Posterior cingulate gyrus (tissue), 11 donors: ENCODE measurements at regions not wholly inside any gene's neighbourhood (a gene's known extent, or its start where the extent isn't known, plus 50 kb on each side); places are given as distances from the start of the nearest gene placed in this dataset.
A peak's percentile ranks its signal among the peaks of the same experiment; 100 is the strongest.
"Not testable (repeated sequence)": the region's sequence is repeated elsewhere in the genome, so short reads cannot be mapped to it uniquely, and the experiment has no call there.

ENCODE experiments used
- DNase-seq, 10 donors: peaks; one replicate each; pipeline versions ENCODE4 v3.0.0 to v3.0.0-alpha.2; 2020 to 2021; ENCODE audit warnings: mixed read lengths in 3 of 10
- intact Hi-C: fragments of 100-400 bp; cut with DNase I; formaldehyde crosslinking; loops from one replicate; pipeline ENCODE4 v1.15.1; 2023

DNA sequence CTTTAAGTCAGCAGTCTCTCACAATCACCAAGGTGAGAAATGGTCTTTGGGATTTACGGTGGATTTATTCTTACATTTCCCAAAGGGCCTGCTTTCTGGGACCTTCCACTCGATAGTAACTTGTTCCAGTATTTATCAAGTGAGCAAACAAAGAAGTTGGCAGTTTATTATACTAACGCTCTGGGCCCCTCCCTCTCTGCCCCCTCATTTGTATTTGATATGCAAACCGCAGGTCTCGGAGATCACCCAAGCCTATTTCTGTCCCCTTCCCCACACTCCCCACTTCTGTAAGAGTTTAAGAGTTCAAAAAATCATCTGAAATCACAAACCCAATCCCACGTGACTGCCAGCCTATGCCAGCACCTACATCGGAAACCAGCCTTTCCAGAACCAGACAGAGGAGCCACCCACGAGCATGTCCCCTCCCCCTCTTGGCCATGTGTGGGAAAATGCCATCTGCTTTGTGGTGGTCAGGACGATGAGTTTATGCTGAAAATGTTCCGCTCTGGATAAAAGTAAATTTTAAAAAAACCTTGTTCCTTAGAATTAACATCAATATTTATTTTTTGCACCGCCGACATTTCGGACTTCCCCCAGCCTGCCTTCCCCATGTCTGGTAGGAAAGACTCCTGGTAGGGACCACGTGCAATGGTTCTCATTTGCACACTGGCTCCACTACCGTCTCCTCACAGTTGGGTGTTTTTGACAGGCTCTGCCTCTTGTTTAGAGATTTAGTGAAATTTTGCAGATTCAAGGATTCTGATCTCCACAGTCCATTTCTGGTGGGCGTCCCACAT is 281.0 kb downstream of the TFAP2C start:
- intact Hi-C loops: no loop called here
- DNase-seq: no peak

DNA sequence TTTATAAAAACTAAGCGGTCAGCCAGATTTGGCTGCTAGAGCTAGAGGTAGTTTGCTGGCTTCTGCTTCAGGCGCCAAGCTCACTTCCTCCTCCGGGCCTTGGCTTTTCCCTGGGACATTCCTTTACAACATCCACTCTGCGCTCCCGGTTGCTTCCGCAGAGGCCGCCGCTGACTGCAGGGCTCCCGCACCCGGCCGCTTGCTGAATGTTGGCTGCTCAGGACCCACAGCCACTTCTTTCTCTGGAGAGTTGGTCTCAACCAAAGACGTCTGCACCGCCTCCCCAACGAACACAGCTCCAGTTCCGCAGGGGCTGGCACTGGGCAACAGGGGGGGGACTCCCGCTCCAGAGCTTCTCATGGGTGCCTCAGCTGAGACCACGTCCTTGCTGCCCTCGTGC is 282.8 kb downstream of the TFAP2C start:
- intact Hi-C loops: no loop called here
- peak in 1 of 10 donors; percentile 32 for DNase-seq

DNA sequence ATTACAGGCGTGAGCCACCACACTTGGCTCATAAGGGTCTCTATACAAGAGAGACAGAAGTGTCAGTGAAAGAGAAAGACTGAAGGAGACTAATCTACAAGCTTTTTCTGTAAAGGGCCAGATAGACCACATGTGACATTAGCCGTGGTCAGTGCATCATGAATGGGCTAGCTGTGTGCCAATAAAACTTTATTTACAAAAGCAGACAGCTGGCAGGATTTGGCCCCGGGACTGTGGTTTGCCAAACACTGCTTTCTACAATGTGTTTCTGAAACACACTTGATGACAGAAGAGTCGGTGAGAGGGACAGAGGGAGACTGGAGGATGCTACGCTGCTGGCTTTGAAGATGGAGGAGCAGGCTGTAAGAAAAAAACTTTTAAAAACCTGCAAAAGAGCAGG is 285.4 kb downstream of the TFAP2C start:
- DNase-seq: peak in 1 of 10 donors; percentile 22
- intact Hi-C loops: no loop called here

DNA sequence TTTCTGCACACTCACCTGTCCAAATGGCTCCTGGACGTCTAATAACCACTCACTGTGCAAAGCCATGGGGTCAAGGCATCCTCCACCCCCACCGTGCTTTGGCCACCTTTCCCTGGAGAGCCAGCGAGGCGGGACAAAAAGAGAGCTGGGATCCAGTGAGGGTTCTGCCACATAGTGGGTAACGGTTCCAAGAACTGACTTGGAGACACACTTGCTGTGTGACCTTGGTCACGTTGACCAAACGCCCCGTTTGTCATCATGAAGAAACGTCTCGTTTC is 287.2 kb downstream of the TFAP2C start:
- intact Hi-C loops: no loop called here
- DNase-seq: peak in 1 of 10 donors; percentile 37

DNA sequence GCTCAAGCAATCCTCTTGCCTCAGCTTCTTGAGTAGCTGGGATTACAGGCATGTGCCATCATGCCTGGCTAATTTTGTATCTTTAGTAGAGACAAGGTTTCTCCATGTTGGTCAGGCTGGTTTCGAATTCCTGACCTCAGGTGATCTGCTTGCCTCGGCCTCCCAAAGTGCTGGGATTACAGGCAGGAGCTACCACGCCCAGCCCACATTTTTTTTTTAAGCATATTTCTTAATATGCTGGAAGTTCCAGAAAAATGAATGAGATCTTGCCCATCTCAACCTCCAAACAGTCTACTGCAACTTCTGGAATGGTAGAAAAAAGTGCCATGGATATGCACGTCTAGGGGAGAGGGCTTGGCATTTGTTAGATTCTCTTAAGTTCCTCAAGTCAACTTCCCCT is 290.9 kb downstream of the TFAP2C start:
- DNase-seq, intact Hi-C loops: not testable (repeated sequence)

DNA sequence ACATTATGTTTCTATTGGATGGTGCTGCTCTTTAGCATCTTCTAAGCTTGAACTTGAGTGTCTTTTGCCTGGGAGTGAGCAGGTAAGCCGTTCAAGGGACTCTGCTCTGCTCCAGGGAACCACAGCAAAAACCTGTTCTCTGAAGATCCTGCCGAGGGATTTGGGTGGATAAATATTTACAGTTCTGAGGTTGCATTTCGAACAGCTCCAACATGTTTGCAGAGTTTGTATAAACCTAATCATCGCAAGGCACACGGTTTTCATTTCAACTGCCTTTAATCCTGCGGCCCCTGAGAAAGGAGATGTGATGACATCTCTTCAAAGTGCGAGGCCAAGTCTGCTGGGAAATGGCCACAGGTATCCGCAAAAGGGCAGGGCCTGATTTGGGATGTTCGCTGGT is 293.4 kb downstream of the TFAP2C start:
- DNase-seq: no peak
- intact Hi-C loops: no loop called here

DNA sequence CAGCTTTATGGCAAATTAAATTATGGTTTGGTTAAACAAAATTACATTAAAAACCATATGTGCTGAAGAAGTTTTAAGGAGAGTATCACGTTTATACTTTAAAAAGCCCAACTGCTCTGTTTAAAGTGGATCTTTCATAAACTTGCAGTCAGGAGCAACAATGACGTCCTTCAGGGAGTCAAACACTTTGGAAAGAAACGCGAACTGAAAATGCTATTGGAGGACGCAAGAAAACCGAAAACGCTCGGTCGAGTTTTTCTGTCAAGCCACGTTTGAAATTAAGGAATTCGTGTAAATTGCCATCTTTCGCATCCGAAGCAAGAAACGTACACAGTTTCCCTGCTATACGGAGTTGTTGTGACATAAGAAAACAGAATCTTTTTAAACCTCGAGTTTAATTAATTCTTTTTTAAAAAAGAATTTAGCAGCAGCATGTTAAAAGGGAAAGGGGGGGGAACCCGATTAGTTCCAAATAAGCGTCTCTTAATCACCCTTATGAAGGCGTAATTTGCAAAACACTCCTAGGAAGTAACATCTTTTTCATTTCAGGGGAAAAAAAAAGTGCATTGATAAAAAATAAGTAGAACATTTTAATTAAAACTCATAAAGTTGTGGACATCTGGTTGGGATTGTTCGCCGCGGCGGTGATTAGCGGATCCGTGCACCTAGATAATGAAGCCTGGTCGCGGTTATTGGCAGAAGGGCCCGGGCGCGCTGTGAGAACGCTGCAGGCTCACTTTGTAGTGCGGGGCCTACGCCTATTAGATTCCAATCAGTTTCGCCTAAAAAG is 295.4 kb downstream of the TFAP2C start:
- peak in 2 of 10 donors; percentile 9 to 77 for DNase-seq

DNA sequence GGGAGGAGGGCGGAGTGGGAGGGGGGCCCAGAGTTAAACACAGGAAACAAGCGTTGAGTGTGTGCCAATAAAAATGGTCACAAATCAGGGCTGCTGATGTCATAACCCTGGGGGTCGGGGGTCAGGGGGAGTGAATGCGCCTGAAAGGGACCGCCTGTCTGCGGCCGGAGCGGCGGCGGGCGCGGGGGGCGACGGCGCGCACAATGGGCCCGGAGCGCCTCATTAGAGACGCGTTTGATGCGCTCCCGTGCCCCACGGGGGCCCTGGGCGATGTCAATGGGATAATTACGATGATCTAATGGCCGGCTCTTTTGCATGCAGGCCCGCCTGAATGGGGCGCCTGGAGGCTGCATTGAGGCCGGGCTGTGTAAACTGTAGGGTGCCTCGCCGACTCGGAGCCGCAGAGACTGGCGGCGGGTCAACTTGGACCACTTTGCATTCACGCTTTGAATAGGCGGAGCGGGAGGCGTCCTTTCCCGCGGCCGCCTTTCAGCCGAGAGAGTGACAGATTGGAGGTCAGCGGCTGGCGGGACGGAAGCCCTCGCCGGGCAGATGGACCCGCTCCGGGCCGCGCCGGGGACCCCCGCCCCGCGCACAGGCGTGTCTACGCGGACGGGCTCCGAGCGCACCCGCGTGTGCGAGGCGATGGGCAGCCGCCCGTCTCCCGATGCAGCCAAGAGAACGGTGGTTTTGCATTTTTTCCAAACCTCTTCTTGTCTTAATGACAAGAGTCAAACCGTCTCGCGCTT is 296.1 kb downstream of the TFAP2C start:
- peak in 9 of 10 donors; percentile 19 to 89 (median 40) for DNase-seq

More for the DNA sequence above, 295.4 kb downstream of the TFAP2C start:
- intact Hi-C loops: no loop called here

DNA sequence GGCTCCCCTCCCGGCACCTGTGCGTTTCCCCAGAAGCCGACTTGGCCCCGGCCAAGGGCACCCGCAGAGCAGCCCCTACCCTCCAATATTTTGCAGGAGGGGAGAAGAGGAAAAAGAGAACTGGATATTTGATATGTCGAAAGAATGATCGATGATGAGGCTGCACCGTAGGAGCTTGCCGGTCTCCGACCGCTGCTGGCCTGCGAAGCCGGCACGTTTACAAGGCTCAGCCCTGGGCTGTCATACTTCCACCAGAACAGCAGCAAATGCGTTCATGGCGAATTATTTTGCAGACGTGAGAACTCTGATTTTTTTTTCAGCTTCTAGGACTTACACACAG is 296.7 kb downstream of the TFAP2C start:
- intact Hi-C loops: no loop called here
- peak in 1 of 10 donors; percentile 37 for DNase-seq

More for the DNA sequence above, 296.1 kb downstream of the TFAP2C start:
- intact Hi-C loops: no loop called here

DNA sequence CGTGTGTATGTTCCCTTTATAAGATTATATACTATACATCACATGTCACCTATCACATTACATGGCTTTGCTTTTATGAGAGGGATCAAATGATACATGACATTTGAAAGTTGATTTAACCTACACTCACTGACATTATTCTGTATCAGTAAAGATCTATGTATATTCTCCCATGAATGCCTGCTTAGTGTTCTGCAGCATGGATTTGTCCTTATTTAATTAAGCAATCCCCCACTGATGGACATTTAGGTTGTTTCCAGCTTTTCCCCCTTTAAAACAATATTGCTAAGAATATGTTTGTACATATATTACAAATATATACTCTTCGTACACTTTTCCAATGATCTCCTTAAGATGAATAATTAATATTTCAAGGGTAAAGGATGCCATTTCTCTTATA is 297.4 kb downstream of the TFAP2C start:
- intact Hi-C loops: no loop called here
- DNase-seq: no peak

DNA sequence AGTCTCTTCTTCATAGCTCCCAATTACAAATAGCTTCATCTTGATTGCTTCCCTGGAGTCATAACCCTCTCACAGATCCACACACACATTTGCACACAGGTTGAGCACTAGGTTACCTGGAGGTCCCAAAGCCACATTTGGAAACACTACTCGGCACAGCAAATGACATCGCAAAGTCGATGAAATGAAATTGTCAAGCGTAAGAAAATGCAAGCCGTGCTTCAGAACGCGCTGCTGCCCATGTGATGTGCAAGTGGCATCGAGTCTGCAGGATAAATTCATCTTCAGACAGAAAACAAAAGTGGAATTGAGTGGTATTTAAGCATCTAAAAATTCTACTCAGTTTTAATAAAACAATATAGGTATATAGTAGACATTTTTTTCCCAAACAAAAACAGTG is 298.0 kb downstream of the TFAP2C start:
- DNase-seq: peak in 1 of 10 donors; percentile 51
- intact Hi-C loops: no loop called here

DNA sequence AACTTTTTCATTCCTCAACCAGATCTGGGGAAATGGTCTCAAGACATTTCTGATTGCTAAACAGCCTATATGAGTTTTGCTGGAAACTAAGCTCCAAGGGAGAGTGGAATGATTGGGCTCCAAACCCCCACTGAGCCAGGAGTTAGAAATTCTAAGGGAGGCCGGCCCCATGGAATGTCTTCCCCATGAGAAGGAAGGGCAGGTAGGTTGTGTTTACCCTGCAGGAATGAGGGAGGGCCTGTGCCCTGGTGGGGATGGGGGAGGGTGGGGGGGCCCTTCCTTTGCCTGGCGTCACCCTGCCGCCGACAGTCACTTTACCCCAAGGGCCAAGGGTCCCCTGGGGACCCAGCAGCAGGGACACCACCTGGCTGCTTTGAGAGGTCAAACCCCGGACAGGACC is 298.9 kb downstream of the TFAP2C start:
- peak in 1 of 10 donors; percentile 15 for DNase-seq
- intact Hi-C loops: no loop called here

DNA sequence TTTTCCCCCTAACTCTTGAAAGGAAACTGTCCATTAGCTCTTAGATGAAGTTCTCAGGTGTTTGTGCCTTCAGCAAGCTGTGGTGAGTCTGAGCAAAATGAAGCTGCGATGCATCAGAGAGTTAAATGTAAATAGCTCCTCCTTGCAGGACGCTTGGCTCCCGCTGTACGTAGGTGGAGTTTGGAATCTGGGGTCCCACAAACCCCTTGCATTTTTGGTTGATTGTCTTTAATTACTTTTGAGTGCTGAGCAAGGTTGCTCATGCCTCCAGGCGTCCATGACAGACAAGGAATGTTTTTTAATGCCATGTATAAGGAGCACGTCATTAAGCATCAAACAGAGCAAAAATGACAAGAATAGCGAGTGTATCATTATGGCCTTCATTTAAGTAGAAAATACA is 300.5 kb downstream of the TFAP2C start:
- intact Hi-C loops: no loop called here
- DNase-seq: no peak

DNA sequence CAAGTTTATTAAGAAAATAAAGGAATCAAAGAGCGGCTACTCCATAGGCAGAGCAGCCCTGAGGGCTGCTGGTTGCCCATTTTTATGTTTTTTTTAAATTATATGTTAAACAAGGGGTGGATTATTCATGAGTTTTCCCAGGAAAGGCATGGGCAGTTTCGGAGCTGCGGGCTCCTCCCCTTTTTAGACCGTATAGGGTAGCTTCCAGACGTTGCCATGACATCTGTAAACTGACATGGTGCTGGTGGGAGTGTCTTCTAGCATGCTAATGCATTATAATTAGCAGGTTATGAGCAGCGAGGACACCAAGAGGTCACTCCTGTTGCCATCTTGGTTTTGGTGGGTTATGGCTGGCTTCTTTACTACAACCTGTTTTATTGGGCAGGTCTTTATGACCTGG is 301.8 kb downstream of the TFAP2C start:
- DNase-seq: no peak
- intact Hi-C loops: no loop called here

DNA sequence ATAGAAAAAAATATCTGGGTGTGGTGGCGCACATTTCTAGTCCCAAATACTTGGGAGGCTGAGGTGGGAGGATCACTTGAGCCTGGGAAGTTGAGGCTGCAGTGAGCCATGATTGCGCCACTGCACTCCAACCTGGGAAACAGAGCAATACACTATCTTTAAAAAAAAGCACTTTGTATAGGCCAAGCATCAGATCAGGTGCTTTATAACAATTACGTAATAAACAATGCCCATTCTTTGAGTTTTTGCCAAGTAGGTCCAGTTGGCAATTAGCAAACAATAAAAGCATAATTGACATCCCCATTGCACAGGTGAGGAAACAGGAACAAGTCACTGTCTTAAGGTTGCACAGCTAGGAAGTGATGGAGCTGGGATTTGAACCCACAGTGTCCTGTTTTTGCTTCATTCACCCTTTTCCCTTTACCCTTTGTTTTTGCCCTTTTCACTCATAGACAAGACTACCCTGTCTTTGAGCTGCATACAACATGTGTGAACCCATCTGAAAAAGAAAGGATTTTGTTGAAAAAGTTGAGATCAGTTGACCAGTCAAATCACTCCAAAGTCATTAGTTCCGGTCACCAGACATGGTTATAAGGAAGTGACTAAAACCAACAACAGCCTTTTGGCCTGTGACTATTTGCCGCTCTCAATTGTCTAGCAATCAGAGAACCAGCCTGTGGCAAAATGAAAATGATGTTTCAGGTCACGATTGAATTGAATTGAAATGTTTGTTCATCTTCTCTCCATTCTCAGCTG is 303.6 kb downstream of the TFAP2C start:
- intact Hi-C loops: no loop called here
- DNase-seq: no peak

DNA sequence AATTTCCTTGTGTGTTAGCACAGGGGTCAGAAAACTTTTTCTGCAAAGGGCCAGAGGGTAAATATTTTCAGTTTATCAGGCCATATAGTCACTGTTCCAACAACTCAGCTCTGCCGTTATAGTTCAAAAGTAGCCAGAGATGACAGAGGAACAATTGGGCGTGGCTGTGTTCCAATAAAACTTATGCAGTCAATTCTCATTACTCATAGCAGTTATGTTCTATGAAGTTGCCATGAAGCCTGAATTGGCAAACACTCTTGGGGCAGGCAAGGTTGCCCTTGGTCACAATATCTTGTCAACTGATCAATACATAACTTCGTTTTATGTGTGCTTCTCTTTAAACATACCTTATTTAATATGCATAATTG is 304.2 kb downstream of the TFAP2C start:
- intact Hi-C loops: no loop called here
- DNase-seq: no peak

DNA sequence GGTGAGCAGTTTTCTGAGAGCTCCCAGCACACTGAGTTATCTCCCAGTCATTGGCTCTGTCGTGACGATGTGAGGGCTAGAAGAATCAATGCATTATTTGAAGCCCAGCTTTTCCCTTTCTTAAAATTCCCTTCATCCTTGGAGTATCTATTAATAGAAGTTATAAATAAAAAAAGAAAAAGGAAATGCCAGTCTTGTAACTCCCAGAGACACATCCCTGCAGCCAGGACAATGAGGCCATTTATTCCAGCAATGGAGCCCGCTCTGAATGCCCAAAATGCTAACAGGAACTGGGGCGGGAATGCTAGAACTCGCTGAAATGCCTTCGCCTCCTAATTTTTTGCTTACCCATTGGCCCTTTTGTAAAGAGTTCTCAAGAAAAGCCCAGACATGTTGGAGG is 305.8 kb downstream of the TFAP2C start:
- peak in 1 of 10 donors; percentile 81 for DNase-seq
- intact Hi-C loops: no loop called here

DNA sequence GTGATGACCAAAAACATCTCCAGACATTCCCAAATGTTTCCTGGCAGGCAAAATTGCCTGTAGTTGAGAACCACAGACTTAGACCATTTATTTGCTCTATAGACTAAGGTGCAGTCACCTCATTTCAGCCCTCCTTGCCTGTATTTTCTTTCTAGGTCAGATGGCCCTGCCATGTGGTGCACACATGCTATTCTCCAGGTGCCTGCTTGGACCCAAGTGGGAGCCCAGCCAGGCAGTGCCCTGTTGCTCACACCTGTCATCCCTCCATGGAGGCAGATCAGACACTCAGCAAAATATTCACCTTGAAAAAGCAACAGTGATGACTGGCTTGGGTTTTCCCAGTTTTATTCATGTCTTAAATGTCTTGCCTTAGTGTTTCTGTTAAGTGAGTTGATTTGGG is 311.4 kb downstream of the TFAP2C start:
- intact Hi-C loops: no loop called here
- no peak for DNase-seq

DNA sequence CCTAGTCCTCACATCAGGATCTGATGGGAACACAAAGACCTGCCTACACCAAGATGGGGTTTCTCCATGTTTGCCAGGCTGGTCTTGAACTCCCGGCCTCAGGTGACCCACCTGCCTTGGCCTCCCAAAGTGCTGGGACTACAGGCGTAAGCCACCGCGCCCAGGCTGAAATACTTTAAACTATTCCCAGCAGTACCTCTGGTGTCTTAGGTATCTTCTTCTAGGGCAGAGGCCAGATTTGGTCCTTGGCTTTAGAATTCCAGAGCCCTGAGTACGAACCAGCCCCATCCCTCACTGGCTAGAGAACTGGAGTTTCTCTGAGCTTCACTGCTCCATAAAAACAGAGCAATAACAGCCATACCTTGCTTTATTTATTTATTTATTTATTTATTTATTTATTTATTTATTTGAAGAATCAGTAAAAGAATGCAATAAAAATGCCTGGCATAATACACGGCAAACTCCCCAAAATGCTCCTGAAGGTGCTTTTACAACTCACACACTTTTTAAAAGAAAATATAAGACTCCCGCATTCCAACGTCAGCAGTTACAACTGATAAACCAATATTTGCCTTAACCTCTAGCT is 312.1 kb downstream of the TFAP2C start:
- DNase-seq: no peak
- intact Hi-C loops: no loop called here
